DND-41 (cell line): ENCODE measurements at regions not wholly inside any gene's neighbourhood (a gene's known extent, or its start where the extent isn't known, plus 50 kb on each side); places are given as distances from the start of the nearest gene placed in this dataset.

ENCODE experiments used
- CTCF ChIP-seq: IDR thresholded peaks from 2 replicates; pipeline ENCODE4 v1.5.1; 2012; ENCODE audit warnings: borderline replicate concordance, low read length, moderate library complexity, mild to moderate bottlenecking; ENCODE audit not compliant: poor library complexity, severe bottlenecking; ENCODE audit errors: extremely low read depth
- EZH2 ChIP-seq: IDR thresholded peaks from 3 replicates; pipeline ENCODE4 v1.6.1; 2012; ENCODE audit warnings: borderline replicate concordance, low read depth, mild to moderate bottlenecking, moderate library complexity, low read length, inconsistent platforms; ENCODE audit not compliant: severe bottlenecking

GRCh38 chr1:60430375-60430774, 356.8 kb upstream of the C1orf87 start:
- TF ChIP-seq CTCF (no peak), EZH2 (no peak)
